GM12878 (cell line): ENCODE measurements at regions not wholly inside any gene's neighbourhood (a gene's known extent, or its start where the extent isn't known, plus 50 kb on each side); places are given as distances from the start of the nearest gene placed in this dataset.

Experiments
- ATAC-seq: fragments of 200-7000 bp; cut with Tn5 transposase; 3 replicates; pipeline ENCODE4 v1.9.1; 2020; ENCODE audit warnings: mild to moderate bottlenecking, moderate library complexity
- BruUV-seq: library from RNA; stranded (reverse); fragments of 400-500 nt; replicated peaks from 2 replicates; lab custom pipeline; 2021; lab: Mats Ljungman, UMichigan
- CTCF ChIA-PET: fragments of 300-600 bp; sonication (Branson Sonifier 250); formaldehyde crosslinking; extraction: SDS; loops from one replicate; lab custom pipeline; 2021; ENCODE audit warnings: inconsistent platforms; lab: Yijun Ruan, JAX
- POLR2A ChIA-PET: fragments of 350-600 bp; formaldehyde crosslinking; extraction: SDS; loops from one replicate; lab custom pipeline; 2021; ENCODE audit warnings: inconsistent platforms; lab: Charles Lee
- RAD21 ChIA-PET: fragments of 300-600 bp; sonication (Branson Sonifier 250); formaldehyde crosslinking; loops from one replicate; lab custom pipeline; 2023; ENCODE audit warnings: antibody characterized with exemption; ENCODE audit not compliant: unreplicated experiment; lab: Charles Lee
- SMC1A ChIA-PET: fragments of 300-600 bp; sonication (Branson Sonifier 250); formaldehyde crosslinking; loops from one replicate; lab custom pipeline; 2023; ENCODE audit not compliant: unreplicated experiment, uncharacterized antibody; lab: Charles Lee
- DNase-seq: peaks from one replicate; pipeline ENCODE4 v3.0.0-alpha.2; 2011; ENCODE audit warnings: low read depth, low spot score
- FAIRE-seq: peaks from 3 replicates; lab custom pipeline; 2011; peaks lifted over from hg19 to GRCh38; lab: Jason Lieb, UNC
- H2AFZ ChIP-seq: 2 replicates; pipeline ENCODE4 v1.6.0; 2011; ENCODE audit warnings: low read depth, low read length, control low read depth; ENCODE audit not compliant: control insufficient read depth
- H3K27ac ChIP-seq: 2 replicates; pipeline ENCODE4 v1.5.1; 2011; ENCODE audit warnings: control low read depth; ENCODE audit not compliant: control insufficient read depth, insufficient read depth
- H3K27me3 ChIP-seq, 2 experiments: replicated peaks in 1 of 2; 2 replicates each; pipeline versions ENCODE4 v1.6.0 to v1.6.1; 2011; ENCODE audit warnings: low read length in 1 of 2; ENCODE audit not compliant: control insufficient read depth in 2 of 2, insufficient read depth in 2 of 2
- H3K36me3 ChIP-seq, 2 experiments: 2 replicates each; pipeline ENCODE4 v1.5.1; 2011; ENCODE audit warnings: low read length in 1 of 2; ENCODE audit not compliant: control insufficient read depth in 2 of 2, insufficient read depth in 2 of 2
- H3K4me1 ChIP-seq: 2 replicates; pipeline ENCODE4 v1.6.1; 2011; ENCODE audit warnings: mild to moderate bottlenecking, low read length, moderate library complexity, mixed read lengths; ENCODE audit not compliant: control insufficient read depth, insufficient read depth
- H3K4me2 ChIP-seq: 2 replicates; pipeline ENCODE4 v1.6.0; 2011; ENCODE audit warnings: control low read depth; ENCODE audit not compliant: control insufficient read depth, insufficient read depth
- H3K4me3 ChIP-seq: fragments of 200-600 bp; sonication (generic); 2 replicates; pipeline ENCODE4 v1.5.1; 2016
- H3K79me2 ChIP-seq: 2 replicates; pipeline ENCODE4 v1.6.0; 2011; ENCODE audit warnings: low read length; ENCODE audit not compliant: control insufficient read depth, insufficient read depth
- H3K9ac ChIP-seq: 2 replicates; pipeline ENCODE4 v1.8.0; 2011; ENCODE audit warnings: low read length, control low read depth, mixed read lengths; ENCODE audit not compliant: control insufficient read depth, insufficient read depth
- H3K9me3 ChIP-seq: replicated peaks from 3 replicates; pipeline ENCODE4 v1.5.1; 2011; ENCODE audit warnings: mild to moderate bottlenecking, low read length; ENCODE audit not compliant: control insufficient read depth, insufficient read depth
- H4K20me1 ChIP-seq: 2 replicates; pipeline ENCODE4 v1.6.0; 2011; ENCODE audit not compliant: control insufficient read depth, insufficient read depth
- ASH2L ChIP-seq: fragments of 300-600, 200-600 bp; sonication (generic); IDR thresholded peaks from 2 replicates; pipeline ENCODE4 v1.6.1; 2017; ENCODE audit warnings: low read depth, mild to moderate bottlenecking, borderline replicate concordance
- BACH1 ChIP-seq: fragments of 450-650 bp; IDR thresholded peaks from 2 replicates; pipeline ENCODE4 v1.6.1; 2017; ENCODE audit warnings: mild to moderate bottlenecking, borderline replicate concordance
- CTCF ChIP-seq, 3 experiments: IDR thresholded peaks in 2 of 3; conservative IDR thresholded peaks in 1 of 3; 2 replicates each; pipeline ENCODE4 v1.5.1; 2011; ENCODE audit warnings: low read depth in 3 of 3, low read length in 3 of 3, mild to moderate bottlenecking in 3 of 3, control low read depth in 2 of 3, moderate library complexity in 2 of 3, inconsistent platforms in 1 of 3, mixed read lengths in 1 of 3; ENCODE audit not compliant: control insufficient read depth in 2 of 3, insufficient read depth in 1 of 3; ENCODE audit errors: extremely low read depth in 1 of 3
- ESRRA ChIP-seq: IDR thresholded peaks from 2 replicates; pipeline ENCODE4 v1.6.1; 2012; ENCODE audit warnings: mild to moderate bottlenecking, low read length, improper control_type of control experiment
- HDGF ChIP-seq: fragments of 450-650 bp; IDR thresholded peaks from 2 replicates; pipeline ENCODE4 v1.6.1; 2016; ENCODE audit warnings: antibody characterized with exemption
- IRF4 ChIP-seq: IDR thresholded peaks from 2 replicates; pipeline ENCODE4 v1.6.1; 2011; ENCODE audit warnings: low read depth, low read length
- NR2C2 ChIP-seq: IDR thresholded peaks from 2 replicates; pipeline ENCODE4 v1.6.1; 2011; ENCODE audit warnings: borderline replicate concordance, low read depth; ENCODE audit not compliant: control insufficient read depth, insufficient read length
- NRF1 ChIP-seq: conservative IDR thresholded peaks from 2 replicates; pipeline ENCODE4 v1.6.1; 2011; ENCODE audit warnings: mild to moderate bottlenecking, low read depth, low read length, improper control_type of control experiment
- RELA ChIP-seq: fragments of 450-650 bp; IDR thresholded peaks from 2 replicates; pipeline ENCODE4 v1.8.0; 2014; ENCODE audit warnings: borderline replicate concordance; ENCODE audit not compliant: partially characterized antibody
- SP1 ChIP-seq: IDR thresholded peaks from one replicate; pipeline ENCODE4 v1.6.1; 2011; ENCODE audit warnings: low read depth, low read length
- SUPT20H ChIP-seq: IDR thresholded peaks from 2 replicates; pipeline ENCODE4 v1.6.1; 2011; ENCODE audit warnings: low read depth, mild to moderate bottlenecking, low read length, moderate library complexity, borderline replicate concordance; ENCODE audit not compliant: control insufficient read depth
- TAF1 ChIP-seq: IDR thresholded peaks from 2 replicates; pipeline ENCODE4 v1.6.1; 2011; ENCODE audit warnings: mild to moderate bottlenecking, low read depth, low read length, borderline replicate concordance
- TCF3 ChIP-seq: IDR thresholded peaks from 2 replicates; pipeline ENCODE4 v1.6.1; 2012; ENCODE audit warnings: low read depth, mild to moderate bottlenecking, low read length, borderline replicate concordance; ENCODE audit not compliant: insufficient read depth
- ZNF384 ChIP-seq: IDR thresholded peaks from 2 replicates; pipeline ENCODE4 v1.6.1; 2012; ENCODE audit warnings: low read depth, mild to moderate bottlenecking, low read length, improper control_type of control experiment, borderline replicate concordance
- WGBS: methylation state at CpG from one replicate; pipeline ENCODE4 v1.1.6; 2016; ENCODE audit warnings: low lambda C conversion rate; ENCODE audit not compliant: insufficient replicate concordance, insufficient coverage; ENCODE audit errors: missing lambda C conversion rate; 5-methylcytosine and 5-hydroxymethylcytosine counted together
- in situ Hi-C: fragments of 300-500 bp; cut with MboI; formaldehyde crosslinking; loops from 9 replicates; pipeline ENCODE4 v1.14.3; 2018; ENCODE audit warnings: mixed read lengths
- intact Hi-C: fragments of 100-400 bp; cut with micrococcal nuclease; formaldehyde crosslinking; loops from one replicate; pipeline ENCODE4 v1.14.2; 2022; ENCODE audit not compliant: unreplicated experiment
- TF ChIP-seq, protein P1 (sequence below): fragments of 450-650 bp; IDR thresholded peaks from 2 replicates; pipeline ENCODE4 v1.6.1; 2014; ENCODE audit warnings: mild to moderate bottlenecking
- TF ChIP-seq, protein P2 (sequence below): IDR thresholded peaks from 2 replicates; pipeline ENCODE4 v1.6.1; 2012; ENCODE audit warnings: mild to moderate bottlenecking, low read depth, low read length

DNA sequence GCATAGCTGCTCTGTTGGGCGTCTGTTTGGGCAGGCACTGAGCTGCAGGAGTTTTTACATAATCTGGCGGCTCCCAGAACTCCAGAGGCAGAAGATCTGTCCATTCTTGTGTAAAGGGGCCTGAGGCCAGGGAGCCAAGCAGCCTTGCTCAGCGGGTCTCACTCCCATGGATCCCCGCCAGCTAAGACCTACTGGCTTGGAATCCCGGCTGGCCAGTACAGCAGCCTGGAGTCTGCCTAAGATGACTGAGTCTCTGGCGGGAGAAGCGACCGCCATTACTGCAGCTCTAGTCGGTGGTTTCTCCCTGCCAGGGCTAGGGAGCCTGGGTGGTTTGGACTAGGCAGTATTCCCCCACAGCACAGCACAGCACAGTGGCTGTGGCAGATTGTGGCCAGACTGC, 268.4 kb upstream of the SYNCRIP start:
- Histone ChIP-seq H3K27ac (no peak overlapping the region), H3K4me3 (no peak overlapping the region), H3K36me3 (no peaks in the 10 kb centered on the region), H3K9ac (no peak overlapping the region), H3K4me1 (no peaks in the 10 kb centered on the region), H2AFZ (no peak overlapping the region), H3K27me3 (no peaks in the 10 kb centered on the region), H3K79me2 (no peaks in the 10 kb centered on the region), H4K20me1 (no peaks in the 10 kb centered on the region), H3K9me3 (no peaks in the 10 kb centered on the region), H3K4me2 (no peak overlapping the region)
- ChIA-PET POLR2A (no interaction called here), RAD21 (no interaction called here), SMC1A (no interaction called here), CTCF (interaction anchor here (1.2 kb wide), 1 partner anchor 12 kb away, joined by 3 read pairs; no protein-coding TSS in a partner anchor)
- ATAC-seq: no peak
- FAIRE-seq: no peak
- DNase-seq: no peak
- in situ Hi-C loops (no loop called here), intact Hi-C loops (no loop called here)
- 60% methylated on average over 9 of the region's 9 CpGs for WGBS
- no TSS peak for BruUV-seq
- TF ChIP-seq ASH2L (no peak), SUPT20H (no peak), TCF3 (no peak), NR2C2 (no peak), TAF1 (no peak), BACH1 (no peak), RELA (no peak), IRF4 (no peak), CTCF (IDR thresholded peaks at IDR 0.05 in 2 of 3, conservative IDR thresholded peaks at IDR 0.05 in 1 of 3; ENCODE audit: control insufficient read depth in 2 of 3, extremely low read depth in 1 of 3, insufficient read depth in 1 of 3, low read depth in 3 of 3, low read length in 3 of 3) (no peak), HDGF (no peak), NRF1 (no peak), SP1 (no peak), ESRRA (no peak), ZNF384 (no peak)
- TF ChIP-seq, protein P1, sequence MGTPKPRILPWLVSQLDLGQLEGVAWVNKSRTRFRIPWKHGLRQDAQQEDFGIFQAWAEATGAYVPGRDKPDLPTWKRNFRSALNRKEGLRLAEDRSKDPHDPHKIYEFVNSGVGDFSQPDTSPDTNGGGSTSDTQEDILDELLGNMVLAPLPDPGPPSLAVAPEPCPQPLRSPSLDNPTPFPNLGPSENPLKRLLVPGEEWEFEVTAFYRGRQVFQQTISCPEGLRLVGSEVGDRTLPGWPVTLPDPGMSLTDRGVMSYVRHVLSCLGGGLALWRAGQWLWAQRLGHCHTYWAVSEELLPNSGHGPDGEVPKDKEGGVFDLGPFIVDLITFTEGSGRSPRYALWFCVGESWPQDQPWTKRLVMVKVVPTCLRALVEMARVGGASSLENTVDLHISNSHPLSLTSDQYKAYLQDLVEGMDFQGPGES: no peak
- TF ChIP-seq, protein P2, sequence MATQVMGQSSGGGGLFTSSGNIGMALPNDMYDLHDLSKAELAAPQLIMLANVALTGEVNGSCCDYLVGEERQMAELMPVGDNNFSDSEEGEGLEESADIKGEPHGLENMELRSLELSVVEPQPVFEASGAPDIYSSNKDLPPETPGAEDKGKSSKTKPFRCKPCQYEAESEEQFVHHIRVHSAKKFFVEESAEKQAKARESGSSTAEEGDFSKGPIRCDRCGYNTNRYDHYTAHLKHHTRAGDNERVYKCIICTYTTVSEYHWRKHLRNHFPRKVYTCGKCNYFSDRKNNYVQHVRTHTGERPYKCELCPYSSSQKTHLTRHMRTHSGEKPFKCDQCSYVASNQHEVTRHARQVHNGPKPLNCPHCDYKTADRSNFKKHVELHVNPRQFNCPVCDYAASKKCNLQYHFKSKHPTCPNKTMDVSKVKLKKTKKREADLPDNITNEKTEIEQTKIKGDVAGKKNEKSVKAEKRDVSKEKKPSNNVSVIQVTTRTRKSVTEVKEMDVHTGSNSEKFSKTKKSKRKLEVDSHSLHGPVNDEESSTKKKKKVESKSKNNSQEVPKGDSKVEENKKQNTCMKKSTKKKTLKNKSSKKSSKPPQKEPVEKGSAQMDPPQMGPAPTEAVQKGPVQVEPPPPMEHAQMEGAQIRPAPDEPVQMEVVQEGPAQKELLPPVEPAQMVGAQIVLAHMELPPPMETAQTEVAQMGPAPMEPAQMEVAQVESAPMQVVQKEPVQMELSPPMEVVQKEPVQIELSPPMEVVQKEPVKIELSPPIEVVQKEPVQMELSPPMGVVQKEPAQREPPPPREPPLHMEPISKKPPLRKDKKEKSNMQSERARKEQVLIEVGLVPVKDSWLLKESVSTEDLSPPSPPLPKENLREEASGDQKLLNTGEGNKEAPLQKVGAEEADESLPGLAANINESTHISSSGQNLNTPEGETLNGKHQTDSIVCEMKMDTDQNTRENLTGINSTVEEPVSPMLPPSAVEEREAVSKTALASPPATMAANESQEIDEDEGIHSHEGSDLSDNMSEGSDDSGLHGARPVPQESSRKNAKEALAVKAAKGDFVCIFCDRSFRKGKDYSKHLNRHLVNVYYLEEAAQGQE: no peak
